Body of pancreas (tissue), 4 donors: ENCODE measurements at regions not wholly inside any gene's neighbourhood (a gene's known extent, or its start where the extent isn't known, plus 50 kb on each side); places are given as distances from the start of the nearest gene placed in this dataset.

ENCODE experiments used
- CTCF ChIP-seq, 7 experiments: fragments of 450-650 bp in 4 of 7; fragments of 200-600 bp in 3 of 7; sonication (generic) in 3 of 7; IDR thresholded peaks; one replicate each; pipeline ENCODE4 v1.5.1; 2016 to 2019; ENCODE audit warnings: antibody characterized with exemption in 7 of 7
- POLR2A ChIP-seq, 3 donors: fragments of 450-650 bp; IDR thresholded peaks; one replicate each; pipeline ENCODE4 v1.6.1; 2016; ENCODE audit warnings: antibody characterized with exemption in 3 of 3, mild to moderate bottlenecking in 2 of 3

GRCh38 chr4:53793096-53793495 lies 201.8 kb upstream of the LNX1 start:
- TF ChIP-seq POLR2A (IDR thresholded peaks at IDR 0.05) (no peak), CTCF (IDR thresholded peaks at IDR 0.05) (no peak)
